SH-SY5Y (cell line): ENCODE measurements at regions not wholly inside any gene's neighbourhood (a gene's known extent, or its start where the extent isn't known, plus 50 kb on each side); places are given as distances from the start of the nearest gene placed in this dataset.

Source experiments
- GATA2 ChIP-seq: IDR thresholded peaks from 2 replicates; pipeline ENCODE4 v1.6.1; 2011; ENCODE audit warnings: mild to moderate bottlenecking, low read depth, low read length
- GATA3 ChIP-seq: IDR thresholded peaks from 2 replicates; pipeline ENCODE4 v1.6.1; 2011; ENCODE audit warnings: low read depth, mild to moderate bottlenecking, low read length, moderate library complexity

DNA sequence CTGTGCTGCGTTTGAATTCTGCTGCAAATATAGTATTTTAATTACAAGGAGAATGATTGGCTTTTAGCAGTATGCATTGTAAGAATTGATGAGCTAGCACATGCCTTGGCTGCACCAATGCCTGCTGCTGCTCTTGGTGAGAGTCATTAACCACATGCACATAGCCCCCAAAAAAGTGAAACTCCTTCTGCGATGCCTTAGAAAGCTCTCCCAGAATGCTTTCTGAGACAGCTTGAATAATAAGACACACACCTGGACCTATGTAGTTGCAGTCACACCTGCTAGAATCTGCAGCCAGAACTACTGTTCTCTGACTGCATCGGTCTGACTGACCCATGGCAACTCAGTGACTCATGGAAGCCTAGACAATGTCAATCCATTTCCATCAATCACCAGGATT lies 170.1 kb upstream of the DDX18 start:
- no peak for TF ChIP-seq GATA3
- no peak for TF ChIP-seq GATA2

DNA sequence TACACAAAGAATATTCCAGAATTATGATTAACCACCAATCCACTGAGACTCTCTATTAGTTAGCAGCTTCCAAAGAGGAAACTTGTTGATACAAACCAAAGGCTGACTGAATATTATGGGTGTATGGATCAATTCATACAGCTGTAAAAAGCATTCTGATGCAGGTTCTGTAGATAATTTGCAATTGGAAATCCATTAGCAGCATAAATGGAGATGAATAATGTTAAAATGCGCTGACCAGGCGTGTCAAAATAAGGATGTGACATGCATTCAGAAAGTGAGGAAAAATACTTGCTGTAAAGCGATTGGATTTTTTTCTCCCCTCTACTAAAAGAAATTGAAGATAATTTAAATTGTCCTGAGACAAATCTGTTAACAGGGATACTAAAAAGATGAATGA lies 169.0 kb upstream of the DDX18 start:
- TF ChIP-seq GATA3 (no peak), GATA2 (no peak)

DNA sequence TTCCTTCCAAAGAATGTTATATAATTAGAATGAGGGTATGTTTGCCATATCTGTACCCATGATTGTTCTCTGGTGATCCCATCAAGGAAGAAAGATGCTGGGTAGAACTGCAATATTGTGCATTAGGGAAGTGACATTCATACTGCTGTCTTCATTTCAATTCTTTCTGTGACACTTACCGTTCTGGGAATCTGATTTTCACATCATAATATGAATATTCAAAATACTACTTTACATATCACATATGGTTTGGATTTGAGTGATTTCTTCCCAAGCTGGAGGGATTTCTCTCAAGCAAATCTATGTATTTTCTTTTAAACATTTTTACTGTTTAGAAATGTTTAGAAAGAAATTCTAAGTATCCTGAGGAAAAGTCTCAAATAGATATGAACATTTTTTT lies 168.4 kb upstream of the DDX18 start:
- TF ChIP-seq GATA2 (no peak), GATA3 (no peak)

DNA sequence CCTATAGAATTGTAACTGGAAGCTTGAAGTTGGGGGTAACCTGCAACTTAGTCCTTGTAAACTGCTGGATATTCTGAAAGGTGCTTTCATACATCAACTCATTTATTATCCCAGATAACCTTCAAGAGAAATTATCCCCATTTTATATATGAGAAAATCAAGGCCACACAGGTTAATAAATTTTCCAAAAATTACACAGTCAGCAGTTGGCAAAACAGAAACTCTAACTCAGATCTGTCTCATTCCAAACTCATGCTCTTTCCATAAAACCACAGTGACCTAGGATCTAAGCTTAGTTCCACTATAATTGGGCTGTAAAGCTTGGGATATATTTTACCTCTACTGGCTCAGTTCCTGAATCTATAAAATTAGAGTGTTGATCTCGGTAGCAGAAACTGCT lies 167.6 kb upstream of the DDX18 start:
- TF ChIP-seq GATA3: no peak
- no peak for TF ChIP-seq GATA2

DNA sequence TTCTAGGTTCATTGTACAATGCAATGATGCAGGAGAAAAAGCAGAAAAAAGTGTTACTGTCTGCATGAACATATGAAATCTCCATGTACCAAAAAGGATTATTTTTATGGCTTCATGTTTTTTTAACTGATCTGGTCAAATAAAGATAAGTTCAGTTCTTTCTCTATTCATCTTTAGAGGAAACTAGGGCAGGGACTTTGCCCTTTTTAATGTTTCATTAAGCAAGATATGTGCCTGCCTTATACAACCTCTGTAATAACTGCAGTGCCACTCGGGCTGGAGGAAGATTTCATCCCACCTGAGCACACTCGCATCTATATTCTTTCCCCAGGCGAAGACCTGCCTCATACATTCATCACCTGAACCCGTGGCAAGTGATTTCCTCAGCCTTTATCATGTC lies 157.9 kb upstream of the DDX18 start:
- TF ChIP-seq GATA3: no peak
- no peak for TF ChIP-seq GATA2

DNA sequence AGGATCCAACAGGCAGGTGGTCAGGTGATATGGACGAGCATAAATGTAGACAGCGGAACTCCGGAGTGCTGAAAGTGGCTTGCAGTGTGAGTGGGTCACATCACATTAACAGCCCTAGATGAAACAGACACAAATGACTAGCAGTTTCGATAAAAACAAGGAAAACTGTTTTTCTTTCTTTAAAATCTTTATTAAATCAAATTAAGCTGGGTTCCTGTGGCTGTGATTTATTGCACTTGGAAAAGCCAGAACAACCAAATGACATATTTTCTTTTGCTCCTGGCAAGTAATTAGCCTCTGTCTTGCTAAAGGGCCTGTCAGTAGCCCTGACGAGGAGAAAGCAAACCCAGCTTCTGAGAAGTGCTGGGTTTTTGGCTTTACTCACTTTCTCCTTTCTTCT lies 152.9 kb upstream of the DDX18 start:
- TF ChIP-seq GATA3 (no peak), GATA2 (peak; percentile 64; the same call in 1 of the 2 replicates)

DNA sequence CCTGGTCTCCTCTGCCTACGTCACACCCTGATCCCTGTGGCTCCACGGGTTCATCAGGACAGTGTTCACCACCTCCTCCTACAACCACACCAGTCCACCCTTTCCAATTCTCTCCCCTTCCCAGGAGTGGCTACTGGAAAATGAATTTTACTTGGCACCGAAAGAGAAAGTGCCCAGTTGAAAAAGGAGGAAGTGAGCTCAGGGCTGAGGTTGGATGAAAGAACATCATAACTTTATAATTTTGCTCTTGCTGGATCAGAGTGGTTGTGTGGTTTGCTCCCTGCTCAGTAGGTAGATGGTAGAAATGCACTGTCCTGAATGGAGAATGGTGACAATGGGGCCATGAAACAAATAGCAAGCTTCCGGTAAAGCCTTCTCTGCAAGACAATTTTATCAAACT lies 140.3 kb upstream of the DDX18 start:
- TF ChIP-seq GATA2 (no peak), GATA3 (no peak)

DNA sequence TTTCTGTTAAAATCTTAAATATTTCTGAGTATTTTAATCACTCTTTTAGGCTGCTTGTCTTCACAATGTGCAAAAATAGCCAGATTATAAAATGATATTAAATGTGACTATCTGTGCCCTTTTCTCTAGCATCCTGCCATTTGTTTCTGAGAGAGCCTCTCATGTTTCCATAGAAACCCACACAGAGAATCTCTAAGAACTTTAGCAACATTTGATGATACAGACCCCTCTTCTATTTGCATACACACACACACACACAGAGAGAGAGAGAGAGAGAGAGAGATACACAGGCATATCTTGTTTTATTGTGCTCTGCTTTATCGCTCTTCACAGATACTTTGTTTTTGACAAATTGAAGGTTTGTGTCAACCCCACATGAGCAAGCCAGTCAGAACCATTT lies 134.5 kb upstream of the DDX18 start:
- TF ChIP-seq GATA2 (no peak), GATA3 (no peak)

DNA sequence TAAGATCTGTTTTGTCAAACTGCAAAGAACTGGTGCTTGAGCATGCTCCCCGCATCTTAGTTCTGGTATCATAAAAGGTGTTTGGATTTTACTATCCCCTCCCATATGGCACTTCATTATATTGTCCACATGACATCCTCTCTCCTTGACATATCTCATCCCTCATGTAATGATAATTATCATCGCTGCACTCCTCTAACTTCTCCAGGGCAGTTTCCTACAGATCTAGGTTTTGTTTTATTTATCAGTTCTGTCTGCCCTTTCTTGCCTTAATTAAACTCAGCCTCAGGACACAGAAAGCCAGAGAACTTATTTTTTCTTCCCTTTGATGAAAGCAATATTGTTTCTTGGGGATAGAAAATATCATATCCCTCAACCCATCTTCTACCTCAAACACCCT lies 129.6 kb upstream of the DDX18 start:
- TF ChIP-seq GATA3: no peak
- TF ChIP-seq GATA2: no peak

DNA sequence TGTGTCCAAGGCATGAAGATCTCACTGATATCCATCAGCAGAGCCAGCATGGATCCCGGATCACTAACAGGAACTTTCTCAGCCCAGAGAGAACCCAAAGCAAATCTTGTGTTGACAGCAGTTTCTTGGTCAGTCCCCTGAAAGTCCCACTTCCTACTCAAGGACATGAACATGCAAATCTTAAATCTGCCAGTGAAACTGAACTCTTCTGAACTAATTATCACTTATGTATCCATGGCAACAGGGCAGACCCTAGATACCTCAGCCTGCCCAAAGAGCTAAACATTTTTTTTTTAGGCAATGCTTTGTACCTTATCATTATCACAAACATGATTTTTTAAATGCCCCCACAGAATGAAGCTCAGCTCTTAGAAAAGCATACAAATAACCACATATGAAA lies 127.8 kb upstream of the DDX18 start:
- TF ChIP-seq GATA3: no peak
- no peak for TF ChIP-seq GATA2

DNA sequence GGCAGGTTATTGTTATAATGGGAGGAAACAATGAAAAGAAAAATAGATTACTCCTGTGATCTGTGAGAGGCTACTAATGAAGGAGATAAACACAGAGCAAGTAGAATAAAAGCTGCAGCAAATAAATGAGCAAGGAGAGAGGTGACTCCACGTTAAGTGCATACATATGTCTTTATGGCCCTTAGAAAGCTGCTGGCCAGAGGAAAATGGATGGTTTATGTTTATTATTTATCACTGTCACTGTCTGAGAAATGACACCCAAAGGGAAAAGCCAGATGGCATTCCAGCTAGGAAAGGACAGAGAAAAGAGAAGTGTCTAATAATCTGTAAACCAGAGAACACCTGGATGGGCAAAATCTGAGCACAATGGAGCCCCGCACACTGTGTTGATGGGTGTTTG lies 122.9 kb upstream of the DDX18 start:
- TF ChIP-seq GATA3 (no peak), GATA2 (no peak)

DNA sequence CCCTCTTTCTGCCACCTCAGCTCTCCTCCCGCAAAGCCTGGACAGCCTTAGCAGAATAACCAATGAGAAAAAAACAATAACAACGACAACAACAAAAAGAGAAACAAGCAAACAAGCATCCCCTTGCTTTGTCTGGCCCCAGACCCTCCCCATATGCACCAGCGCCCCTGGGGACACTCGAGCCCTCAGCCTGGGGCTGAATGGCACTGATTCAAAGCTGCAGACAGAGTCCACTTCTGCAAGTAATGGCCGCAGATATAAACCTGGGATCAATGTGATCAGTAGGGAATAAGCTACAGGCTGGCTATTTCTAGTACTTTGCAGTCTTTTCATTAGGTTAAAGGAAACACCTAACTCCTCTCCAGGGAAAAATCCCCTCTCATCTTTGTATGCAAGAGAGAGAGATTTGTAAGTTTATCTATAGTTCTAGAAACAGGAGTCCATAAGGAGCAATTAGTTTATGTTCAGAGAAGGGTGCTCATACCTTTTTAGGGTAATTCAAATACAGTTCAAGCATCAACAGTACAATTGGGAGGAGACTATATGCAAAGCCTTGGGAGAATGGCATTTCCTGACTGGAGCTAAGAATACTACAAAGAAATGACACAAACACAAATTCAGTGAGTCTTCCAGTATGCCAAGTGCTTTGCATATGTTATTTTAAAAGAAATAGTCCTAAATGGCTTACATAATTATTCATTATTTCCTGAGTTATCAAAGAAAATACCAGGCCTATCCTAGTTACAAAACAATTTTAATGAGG lies 122.3 kb upstream of the DDX18 start:
- no peak for TF ChIP-seq GATA2
- TF ChIP-seq GATA3: no peak

DNA sequence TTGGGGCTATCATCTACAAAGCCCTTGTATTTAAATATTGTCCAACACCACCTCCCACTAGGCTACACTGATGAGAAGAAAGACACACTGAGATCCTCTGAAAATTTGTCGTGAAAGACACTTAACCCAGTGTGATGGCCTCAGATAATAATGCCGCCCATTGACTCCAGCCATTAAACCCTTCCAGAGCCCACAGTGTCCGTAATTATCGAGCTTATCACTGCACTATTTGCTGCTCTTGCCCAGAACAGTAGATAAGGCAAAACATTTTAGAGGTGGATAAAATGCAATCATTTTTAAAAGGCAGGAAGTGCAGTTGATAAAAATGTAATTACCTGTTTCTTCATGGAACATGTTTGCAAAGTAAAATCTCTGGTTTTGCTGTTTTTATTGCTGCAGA lies 121.3 kb upstream of the DDX18 start:
- TF ChIP-seq GATA3 (peak; percentile 90), GATA2 (peak; percentile 96)

DNA sequence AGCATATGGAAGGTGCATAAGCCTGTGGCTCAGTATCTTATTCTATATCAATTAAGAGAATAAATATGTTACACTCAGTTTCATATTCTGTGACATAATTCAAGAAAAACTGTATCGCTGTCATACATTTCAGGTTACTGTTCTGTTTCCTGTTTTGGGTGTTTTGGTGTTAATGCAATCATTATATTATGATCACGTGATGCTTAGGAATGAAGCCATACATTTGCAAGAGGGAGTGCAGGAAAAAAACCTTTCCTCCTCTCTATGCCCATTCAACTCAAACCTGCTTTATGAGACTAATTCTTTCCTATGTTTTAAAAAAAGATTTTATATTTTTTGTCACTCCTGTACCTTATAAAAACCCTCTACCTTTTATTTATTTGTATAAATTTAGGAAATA lies 120.8 kb upstream of the DDX18 start:
- no peak for TF ChIP-seq GATA2
- TF ChIP-seq GATA3: no peak

DNA sequence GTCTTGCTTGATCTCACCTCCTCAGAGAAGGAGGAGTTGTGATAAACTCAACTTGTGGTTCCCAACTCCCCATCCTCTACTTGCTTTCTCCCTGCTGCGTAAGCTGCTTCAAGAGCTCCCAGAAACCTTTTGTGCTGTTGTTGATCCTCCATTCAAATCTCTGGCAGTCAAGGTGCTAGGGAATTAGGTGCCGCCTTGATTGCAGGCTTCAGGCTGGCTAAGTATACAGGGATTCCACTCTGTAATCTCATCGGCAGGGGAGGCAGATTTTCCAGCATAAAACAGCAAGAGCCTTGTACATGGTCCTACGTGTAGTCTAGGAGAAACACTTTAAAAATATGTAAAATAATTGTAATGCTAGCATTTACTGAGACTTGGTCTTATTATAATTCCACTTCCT lies 116.2 kb upstream of the DDX18 start:
- TF ChIP-seq GATA3 (no peak), GATA2 (no peak)

DNA sequence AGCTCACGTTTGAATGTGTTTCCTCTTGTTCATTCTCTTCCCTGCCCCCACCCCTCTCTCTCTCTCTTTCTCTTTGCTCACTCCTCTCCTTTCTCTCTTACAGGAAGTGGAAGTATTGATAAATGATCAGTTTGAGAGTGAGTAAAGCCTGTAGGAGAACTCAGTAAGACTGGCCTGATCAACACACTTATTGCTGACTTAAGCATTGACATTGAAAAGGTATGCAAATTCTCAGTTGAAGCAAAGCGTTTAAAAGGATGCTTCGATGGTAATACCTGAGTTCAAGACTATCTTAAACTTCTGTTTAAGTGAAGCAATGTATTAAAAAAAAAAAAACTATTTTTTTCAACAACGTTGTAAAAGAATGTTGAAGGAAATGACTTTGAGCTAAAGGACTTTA lies 115.7 kb upstream of the DDX18 start:
- TF ChIP-seq GATA3: no peak
